ENCODE measurements at regions not wholly inside any gene's neighbourhood (a gene's known extent, or its start where the extent isn't known, plus 50 kb on each side); places are given as distances from the start of the nearest gene placed in this dataset.

- TF ChIP-seq, protein P1, sequence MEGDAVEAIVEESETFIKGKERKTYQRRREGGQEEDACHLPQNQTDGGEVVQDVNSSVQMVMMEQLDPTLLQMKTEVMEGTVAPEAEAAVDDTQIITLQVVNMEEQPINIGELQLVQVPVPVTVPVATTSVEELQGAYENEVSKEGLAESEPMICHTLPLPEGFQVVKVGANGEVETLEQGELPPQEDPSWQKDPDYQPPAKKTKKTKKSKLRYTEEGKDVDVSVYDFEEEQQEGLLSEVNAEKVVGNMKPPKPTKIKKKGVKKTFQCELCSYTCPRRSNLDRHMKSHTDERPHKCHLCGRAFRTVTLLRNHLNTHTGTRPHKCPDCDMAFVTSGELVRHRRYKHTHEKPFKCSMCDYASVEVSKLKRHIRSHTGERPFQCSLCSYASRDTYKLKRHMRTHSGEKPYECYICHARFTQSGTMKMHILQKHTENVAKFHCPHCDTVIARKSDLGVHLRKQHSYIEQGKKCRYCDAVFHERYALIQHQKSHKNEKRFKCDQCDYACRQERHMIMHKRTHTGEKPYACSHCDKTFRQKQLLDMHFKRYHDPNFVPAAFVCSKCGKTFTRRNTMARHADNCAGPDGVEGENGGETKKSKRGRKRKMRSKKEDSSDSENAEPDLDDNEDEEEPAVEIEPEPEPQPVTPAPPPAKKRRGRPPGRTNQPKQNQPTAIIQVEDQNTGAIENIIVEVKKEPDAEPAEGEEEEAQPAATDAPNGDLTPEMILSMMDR (IDR thresholded peaks at IDR 0.05) = no peak
- TF ChIP-seq POLR2A (IDR thresholded peaks at IDR 0.05) = no peak
- Histone ChIP-seq H3K27me3 (no peaks in the 10 kb centered on the region), H3K4me3 (replicated peaks in 1 of 3) (no peak overlapping the region), H3K9me3 (no peaks in the 10 kb centered on the region), H3K27ac (no peak overlapping the region), H3K36me3 (no peaks in the 10 kb centered on the region), H3K4me1 (no peaks in the 10 kb centered on the region)
- intact Hi-C loops (cut with DNase I) = no loop called here
- no peak for DNase-seq
- 90 to 93% methylated on average over 6 of the region's 6 CpGs for WGBS, 2 donors
Measured at GRCh38 chr1:195897076-195897475, 711.2 kb downstream of the KCNT2 start.

- 50 to 62% methylated on average over 1 of the region's 1 CpG for WGBS, 2 donors
- intact Hi-C loops (cut with DNase I) = no loop called here
- DNase-seq = no peak
- no peaks in the 10 kb centered on the region for H3K9me3 ChIP-seq
- H3K4me3 ChIP-seq (replicated peaks in 1 of 3) = no peak overlapping the region
- no peak overlapping the region for H3K27ac ChIP-seq
- H3K27me3 ChIP-seq = no peaks in the 10 kb centered on the region
- TF ChIP-seq, protein P1 (IDR thresholded peaks at IDR 0.05) = no peak
- TF ChIP-seq POLR2A (IDR thresholded peaks at IDR 0.05) = no peak
- H3K36me3 ChIP-seq = no peaks in the 10 kb centered on the region
- H3K4me1 ChIP-seq = no peaks in the 10 kb centered on the region
Measured at GRCh38 chr1:195894411-195894810, 713.8 kb downstream of the KCNT2 start.

DNA sequence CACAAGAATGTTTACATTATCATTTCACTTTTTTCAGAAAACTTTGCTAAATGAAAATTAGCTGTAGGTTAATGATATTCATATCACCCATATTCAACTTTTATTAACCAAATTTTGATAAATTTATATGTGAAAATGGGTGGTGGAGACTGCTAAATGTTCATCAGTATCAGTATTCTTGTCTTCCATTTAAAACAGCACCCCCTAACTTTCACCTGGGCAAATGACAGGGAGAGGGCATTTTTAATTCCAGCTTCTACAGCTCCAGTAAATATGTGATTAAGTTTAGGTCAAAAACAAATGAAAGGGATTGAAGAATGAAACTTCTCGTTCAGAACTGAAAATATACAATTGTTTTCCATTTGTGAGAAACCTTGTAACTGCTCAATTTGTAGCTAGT, 722.2 kb downstream of the KCNT2 start:
- no peaks in the 10 kb centered on the region for H3K36me3 ChIP-seq
- TF ChIP-seq POLR2A (IDR thresholded peaks at IDR 0.05) = no peak
- no peak overlapping the region for H3K27ac ChIP-seq
- intact Hi-C loops (cut with DNase I) = no loop called here
- no peak overlapping the region for H3K4me3 ChIP-seq (replicated peaks in 1 of 3)
- no peaks in the 10 kb centered on the region for H3K27me3 ChIP-seq
- DNase-seq = no peak
- 77% methylated on average over 1 of the region's 1 CpG for WGBS, 2 donors
- no peaks in the 10 kb centered on the region for H3K9me3 ChIP-seq
- no peaks in the 10 kb centered on the region for H3K4me1 ChIP-seq

GRCh38 chr1:195878478-195878877, 729.8 kb downstream of the KCNT2 start:
- no peaks in the 10 kb centered on the region for H3K27me3 ChIP-seq
- H3K4me1 ChIP-seq = no peaks in the 10 kb centered on the region
- WGBS, 2 donors = 79 to 100% methylated on average over 2 of the region's 2 CpGs
- H3K4me3 ChIP-seq (replicated peaks in 1 of 3) = no peak overlapping the region
- H3K36me3 ChIP-seq = no peaks in the 10 kb centered on the region
- intact Hi-C loops (cut with DNase I) = no loop called here
- no peak for DNase-seq
- TF ChIP-seq, protein P1 (IDR thresholded peaks at IDR 0.05) = no peak
- no peak for TF ChIP-seq POLR2A (IDR thresholded peaks at IDR 0.05)
- H3K9me3 ChIP-seq = no peaks in the 10 kb centered on the region
- no peak overlapping the region for H3K27ac ChIP-seq

DNA sequence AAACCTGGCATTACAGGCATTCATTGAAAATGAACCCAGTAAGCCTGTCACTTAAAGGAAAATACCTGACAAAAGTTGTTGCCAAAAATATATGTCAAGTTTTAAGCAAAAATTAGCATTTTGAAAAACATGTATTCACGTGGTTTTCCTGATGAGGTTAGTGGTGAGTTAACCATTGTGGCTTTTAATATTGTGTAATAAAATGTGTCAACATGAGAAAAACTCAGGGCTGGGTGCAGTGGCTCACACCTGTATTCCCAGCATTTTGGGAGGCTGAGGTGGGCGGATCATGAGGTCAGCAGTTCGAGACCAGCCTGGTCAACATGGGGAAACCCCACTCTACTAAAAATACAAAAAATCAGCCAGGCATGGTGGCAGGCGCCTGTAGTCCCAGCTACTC, 731.4 kb downstream of the KCNT2 start:
- 82 to 83% methylated on average over 4 of the region's 4 CpGs for WGBS, 2 donors

More for the DNA sequence above, 731.4 kb downstream of the KCNT2 start:
- H3K27me3 ChIP-seq = no peaks in the 10 kb centered on the region
- H3K4me1 ChIP-seq = no peaks in the 10 kb centered on the region
- no peaks in the 10 kb centered on the region for H3K9me3 ChIP-seq
- no peak overlapping the region for H3K4me3 ChIP-seq (replicated peaks in 1 of 3)
- no peak overlapping the region for H3K27ac ChIP-seq
- TF ChIP-seq, protein P1 (IDR thresholded peaks at IDR 0.05) = no peak
- no peak for TF ChIP-seq POLR2A (IDR thresholded peaks at IDR 0.05)
- no peak for DNase-seq
- intact Hi-C loops (cut with DNase I) = no loop called here
- no peaks in the 10 kb centered on the region for H3K36me3 ChIP-seq

All from thyroid gland (tissue), 4 donors.